ENCODE measurements at regions not wholly inside any gene's neighbourhood (a gene's known extent, or its start where the extent isn't known, plus 50 kb on each side); places are given as distances from the start of the nearest gene placed in this dataset.
"Not testable (repeated sequence)": the region's sequence is repeated elsewhere in the genome, so short reads cannot be mapped to it uniquely, and the experiment has no call there.

- intact Hi-C loops (cut with DNase I) = no loop called here
- Histone ChIP-seq H3K9me3 (no peaks in the 10 kb centered on the region), H3K27me3 (peaks cover 5% of the 10 kb centered on the region), H3K36me3 (no peaks in the 10 kb centered on the region), H3K4me3 (no peak overlapping the region), H3K4me1 (no peaks in the 10 kb centered on the region), H3K27ac (no peak overlapping the region)
- DNase-seq (no peak), ATAC-seq (no peak)
- TF ChIP-seq CTCF (IDR thresholded peaks at IDR 0.05) = no peak
Measured at GRCh38 chr12:131316388-131316787, 362.7 kb downstream of the ADGRD1 start.

GRCh38 chr12:131318045-131318685 is 364.5 kb downstream of the ADGRD1 start:
- no peak for ATAC-seq
- H3K27ac ChIP-seq = no peak overlapping the region
- DNase-seq = no peak
- TF ChIP-seq CTCF (IDR thresholded peaks at IDR 0.05) = no peak
- no peaks in the 10 kb centered on the region for H3K9me3 ChIP-seq
- H3K36me3 ChIP-seq = no peaks in the 10 kb centered on the region
- intact Hi-C loops (cut with DNase I) = no loop called here
- H3K27me3 ChIP-seq = peaks cover 5% of the 10 kb centered on the region
- H3K4me3 ChIP-seq = no peak overlapping the region
- no peaks in the 10 kb centered on the region for H3K4me1 ChIP-seq

GRCh38 chr12:131321988-131322387 is 368.3 kb downstream of the ADGRD1 start:
- H3K27ac ChIP-seq = no peak overlapping the region
- ATAC-seq = no peak
- intact Hi-C loops (cut with DNase I) = no loop called here
- H3K4me1 ChIP-seq = no peaks in the 10 kb centered on the region
- H3K27me3 ChIP-seq = no peaks in the 10 kb centered on the region
- H3K9me3 ChIP-seq = no peaks in the 10 kb centered on the region
- no peak for DNase-seq
- TF ChIP-seq CTCF (IDR thresholded peaks at IDR 0.05) = no peak
- H3K4me3 ChIP-seq = no peak overlapping the region
- H3K36me3 ChIP-seq = no peaks in the 10 kb centered on the region

GRCh38 chr12:131322460-131322859 is 368.8 kb downstream of the ADGRD1 start:
- H3K27ac ChIP-seq; H3K4me3 ChIP-seq; H3K27me3 ChIP-seq; ATAC-seq; DNase-seq; H3K36me3 ChIP-seq; H3K4me1 ChIP-seq; H3K9me3 ChIP-seq; intact Hi-C loops (cut with DNase I): not testable (repeated sequence)

- Histone ChIP-seq H3K9me3 (no peaks in the 10 kb centered on the region), H3K27ac (no peak overlapping the region), H3K36me3 (no peaks in the 10 kb centered on the region), H3K27me3 (no peaks in the 10 kb centered on the region), H3K4me1 (no peaks in the 10 kb centered on the region), H3K4me3 (no peak overlapping the region)
- intact Hi-C loops (cut with DNase I) = no loop called here
- ATAC-seq (no peak), DNase-seq (no peak)
- TF ChIP-seq CTCF (IDR thresholded peaks at IDR 0.05) = no peak
Measured at GRCh38 chr12:131323879-131324278, 370.2 kb downstream of the ADGRD1 start.

GRCh38 chr12:131327521-131328488 is 374.1 kb downstream of the ADGRD1 start:
- ATAC-seq = no peak
- Histone ChIP-seq H3K4me1 (no peaks in the 10 kb centered on the region), H3K27me3 (no peaks in the 10 kb centered on the region), H3K9me3 (no peaks in the 10 kb centered on the region), H3K27ac (no peak overlapping the region), H3K4me3 (no peak overlapping the region), H3K36me3 (no peaks in the 10 kb centered on the region)
- intact Hi-C loops (cut with DNase I) = no loop called here
- TF ChIP-seq CTCF (IDR thresholded peaks at IDR 0.05) = no peak
- no peak for DNase-seq

GRCh38 chr12:131328861-131329845 is 375.4 kb downstream of the ADGRD1 start:
- DNase-seq; H3K4me1 ChIP-seq; intact Hi-C loops (cut with DNase I); H3K27ac ChIP-seq; H3K9me3 ChIP-seq; H3K4me3 ChIP-seq; H3K27me3 ChIP-seq; ATAC-seq; H3K36me3 ChIP-seq: not testable (repeated sequence)
